ENCODE measurements at regions not wholly inside any gene's neighbourhood (a gene's known extent, or its start where the extent isn't known, plus 50 kb on each side); places are given as distances from the start of the nearest gene placed in this dataset.

- Histone ChIP-seq H3K4me3 (ENCODE audit: control extremely low read depth in 1 of 5, extremely low read depth in 1 of 5, insufficient read depth in 1 of 5, low read depth in 2 of 5, low read length in 4 of 5) (peak overlapping the region in 1 of 5 experiments; percentile 24), H2AFZ (ENCODE audit: insufficient read depth, low read depth, low read length, poor library complexity, severe bottlenecking) (peak overlapping the region; percentile 31), H3K79me2 (ENCODE audit: control insufficient read depth, insufficient read depth, low read length) (no peaks in the 10 kb centered on the region), H3K27ac (ENCODE audit: low read length in 2 of 2) (peak overlapping the region; percentile 39 to 67), H3K27me3 (replicated peaks in 1 of 4; ENCODE audit: control extremely low read depth in 1 of 4, control insufficient read depth in 3 of 4, insufficient read depth in 4 of 4, low read length in 3 of 4) (no peaks in the 10 kb centered on the region), H3K4me1 (ENCODE audit: control insufficient read depth in 2 of 2, insufficient read depth in 2 of 2, low read length in 2 of 2) (peaks cover 19 to 27% of the 10 kb centered on the region in 2 donors), H3K9me3 (ENCODE audit: control extremely low read depth in 1 of 3, control insufficient read depth in 2 of 3, insufficient read depth in 1 of 3, low read length in 2 of 3) (peaks cover 3 to 57% (median 21%) of the 10 kb centered on the region in 3 donors), H4K20me1 (ENCODE audit: control insufficient read depth, insufficient read depth, low read length, poor library complexity, severe bottlenecking) (no peaks in the 10 kb centered on the region), H3K4me2 (replicated peaks; ENCODE audit: low read depth, low read length, poor library complexity, severe bottlenecking) (peak overlapping the region; percentile 4), H3K36me3 (replicated peaks in 1 of 2; ENCODE audit: control extremely low read depth in 1 of 2, control insufficient read depth in 1 of 2, extremely low read depth in 1 of 2, insufficient read depth in 2 of 2, low read length in 1 of 2) (no peaks in the 10 kb centered on the region), H3K9ac (ENCODE audit: low read length) (peak overlapping the region; percentile 5)
- Mint-ChIP-seq H3K27ac (peak overlapping the region; percentile 85), H3K4me1 (peaks cover 30% of the 10 kb centered on the region), H3K4me3 (peak overlapping the region; percentile 50), H3K9me3 (ENCODE audit: insufficient read depth) (peaks cover 25% of the 10 kb centered on the region), H3K27me3 (no peaks in the 10 kb centered on the region)
- ATAC-seq (ENCODE audit: low read depth) (peak; percentile 81), DNase-seq (peak; percentile 63)
- intact Hi-C loops (cut with micrococcal nuclease), result loop anchor here (1.0 kb wide), 1 partner anchor 9 kb away; no protein-coding TSS in a partner anchor
- POLR2A ChIA-PET, result interaction anchor here (1.0 to 1.4 kb wide), 5 partner anchors 9 to 53 kb away, joined by 3 to 6 read pairs (median 5); partner anchors contain the start of gene RESF1
- TF ChIP-seq CTCF (IDR thresholded peaks at IDR 0.05) (no peak), EZH2 (IDR thresholded peaks at IDR 0.05; ENCODE audit: borderline replicate concordance, insufficient read depth, low read depth, low read length, poor library complexity, severe bottlenecking) (no peak)
- CTCF ChIA-PET, result interaction anchor here (0.9 to 1.2 kb wide), 2 partner anchors 11 to 214 kb away, joined by 3 to 5 read pairs; no protein-coding TSS in a partner anchor
- 35% methylated on average over 2 of the region's 4 CpGs for WGBS (ENCODE audit: insufficient coverage)
Measured at GRCh38 chr12:31906557-31907301, 52.5 kb upstream of the RESF1 start.

- intact Hi-C loops (cut with micrococcal nuclease), result no loop called here
Measured at GRCh38 chr12:31903025-31903424, 56.2 kb upstream of the RESF1 start.

More at GRCh38 chr12:31903025-31903424, 56.2 kb upstream of the RESF1 start:
- H2AFZ ChIP-seq (ENCODE audit: insufficient read depth, low read depth, low read length, poor library complexity, severe bottlenecking), result no peak overlapping the region
- no peaks in the 10 kb centered on the region for H4K20me1 ChIP-seq (ENCODE audit: control insufficient read depth, insufficient read depth, low read length, poor library complexity, severe bottlenecking)
- peaks cover 20% of the 10 kb centered on the region for H3K9me3 Mint-ChIP-seq (ENCODE audit: insufficient read depth)
- no peak overlapping the region for H3K4me3 Mint-ChIP-seq
- no peak overlapping the region for H3K4me3 ChIP-seq (ENCODE audit: control extremely low read depth in 1 of 5, extremely low read depth in 1 of 5, insufficient read depth in 1 of 5, low read depth in 2 of 5, low read length in 4 of 5)
- H3K4me1 ChIP-seq (ENCODE audit: control insufficient read depth in 2 of 2, insufficient read depth in 2 of 2, low read length in 2 of 2), result peaks cover 31 to 42% of the 10 kb centered on the region in 2 donors
- CTCF ChIA-PET, result interaction anchor here (0.7 kb wide), 1 partner anchor 167 kb away, joined by 4 read pairs; no protein-coding TSS in a partner anchor
- POLR2A ChIA-PET, result interaction anchor here (0.6 kb wide), 1 partner anchor 11 kb away, joined by 4 read pairs; no protein-coding TSS in a partner anchor
- H3K79me2 ChIP-seq (ENCODE audit: control insufficient read depth, insufficient read depth, low read length), result no peaks in the 10 kb centered on the region
- H3K27ac ChIP-seq (ENCODE audit: low read length in 2 of 2), result no peak overlapping the region
- H3K36me3 ChIP-seq (replicated peaks in 1 of 2; ENCODE audit: control extremely low read depth in 1 of 2, control insufficient read depth in 1 of 2, extremely low read depth in 1 of 2, insufficient read depth in 2 of 2, low read length in 1 of 2), result no peaks in the 10 kb centered on the region
- peaks cover 41% of the 10 kb centered on the region for H3K4me1 Mint-ChIP-seq
- H3K27me3 Mint-ChIP-seq, result no peaks in the 10 kb centered on the region
- no CpG with 5 or more reads among the region's 3 CpGs for WGBS (ENCODE audit: insufficient coverage)
- no peak overlapping the region for H3K4me2 ChIP-seq (replicated peaks; ENCODE audit: low read depth, low read length, poor library complexity, severe bottlenecking)
- peaks cover 6 to 78% (median 41%) of the 10 kb centered on the region in 3 donors for H3K9me3 ChIP-seq (ENCODE audit: control extremely low read depth in 1 of 3, control insufficient read depth in 2 of 3, insufficient read depth in 1 of 3, low read length in 2 of 3)
- no peak overlapping the region for H3K9ac ChIP-seq (ENCODE audit: low read length)
- H3K27ac Mint-ChIP-seq, result no peak overlapping the region
- no peaks in the 10 kb centered on the region for H3K27me3 ChIP-seq (replicated peaks in 1 of 4; ENCODE audit: control extremely low read depth in 1 of 4, control insufficient read depth in 3 of 4, insufficient read depth in 4 of 4, low read length in 3 of 4)
- DNase-seq (no peak), ATAC-seq (ENCODE audit: low read depth) (no peak)
- TF ChIP-seq EZH2 (IDR thresholded peaks at IDR 0.05; ENCODE audit: borderline replicate concordance, insufficient read depth, low read depth, low read length, poor library complexity, severe bottlenecking) (no peak), CTCF (IDR thresholded peaks at IDR 0.05) (no peak)

All from B cell (primary cell).